Kidney (tissue), 13 donors: ENCODE measurements at regions not wholly inside any gene's neighbourhood (a gene's known extent, or its start where the extent isn't known, plus 50 kb on each side); places are given as distances from the start of the nearest gene placed in this dataset.

Source experiments
- DNase-seq, 5 donors: peaks; one replicate each; pipeline ENCODE4 v3.0.0-alpha.2; 2013 to 2020
- FAIRE-seq: peaks from 2 replicates; lab custom pipeline; 2012; peaks lifted over from hg19 to GRCh38; lab: Jason Lieb, UNC
- H3K27ac ChIP-seq, 2 donors: one replicate each; pipeline ENCODE4 v1.7.0; 2013; ENCODE audit warnings: low read depth in 2 of 2, low read length in 2 of 2, inconsistent platforms in 1 of 2
- H3K27me3 ChIP-seq: one replicate; pipeline ENCODE4 v1.7.1; 2013; ENCODE audit warnings: low read length, inconsistent platforms; ENCODE audit not compliant: control insufficient read depth, insufficient read depth
- H3K36me3 ChIP-seq, 3 donors: one replicate each; pipeline versions ENCODE4 v1.7.0 to v1.7.1; 2013; ENCODE audit warnings: low read length in 3 of 3, control low read depth in 1 of 3, inconsistent platforms in 1 of 3; ENCODE audit not compliant: insufficient read depth in 3 of 3, control insufficient read depth in 2 of 3
- H3K4me1 ChIP-seq, 3 donors: one replicate each; pipeline versions ENCODE4 v1.7.0 to v1.7.1; 2013; ENCODE audit warnings: low read length in 3 of 3, inconsistent platforms in 1 of 3, low read depth in 1 of 3; ENCODE audit not compliant: control insufficient read depth in 2 of 3, insufficient read depth in 2 of 3
- H3K4me3 ChIP-seq, 3 donors: one replicate each; pipeline versions ENCODE4 v1.7.0 to v1.8.1; 2013; ENCODE audit warnings: low read length in 3 of 3, control low read depth in 1 of 3, inconsistent platforms in 1 of 3
- H3K9ac ChIP-seq, 3 donors: one replicate each; pipeline versions ENCODE4 v1.7.0 to v1.7.1; 2013; ENCODE audit warnings: low read length in 3 of 3, control low read depth in 1 of 3, inconsistent platforms in 1 of 3
- H3K9me3 ChIP-seq, 3 donors: one replicate each; pipeline versions ENCODE4 v1.7.0 to v1.7.1; 2013; ENCODE audit warnings: low read length in 3 of 3, control low read depth in 1 of 3, inconsistent platforms in 1 of 3; ENCODE audit not compliant: control insufficient read depth in 2 of 3, insufficient read depth in 1 of 3
- CTCF ChIP-seq: IDR thresholded peaks from 3 replicates; pipeline ENCODE4 v1.5.1; 2012; ENCODE audit warnings: mild to moderate bottlenecking, moderate library complexity, borderline replicate concordance; ENCODE audit not compliant: insufficient read depth; ENCODE audit errors: extremely low read depth
- intact Hi-C: fragments of 100-400 bp; cut with DNase I; formaldehyde crosslinking; loops from one replicate; pipeline ENCODE4 v1.11.1; 2022
- donor health status: control.
- donor health status: control.
- donor health status: control.
- donor health status: control.
- donor health status: control.
- donor health status: DM: yes; HTN: yes; CAD: no.
- donor health status: Normal renal cell carcinoma (clear cell type).

GRCh38 chr9:80569236-80569635 is 997.5 kb downstream of the TLE4 start:
- FAIRE-seq = no peak

GRCh38 chr9:80561526-80561925 is 989.8 kb downstream of the TLE4 start:
- no peaks in the 10 kb centered on the region for H3K36me3 ChIP-seq

More at GRCh38 chr9:80569236-80569635, 997.5 kb downstream of the TLE4 start:
- Histone ChIP-seq H3K36me3 (no peaks in the 10 kb centered on the region), H3K4me3 (no peak overlapping the region), H3K27ac (no peak overlapping the region), H3K9me3 (peaks cover 0 to 8% (median 4%) of the 10 kb centered on the region in 3 donors), H3K4me1 (no peaks in the 10 kb centered on the region), H3K9ac (no peak overlapping the region), H3K27me3 (no peaks in the 10 kb centered on the region)
- TF ChIP-seq CTCF = no peak
- no peak for DNase-seq
- intact Hi-C loops = no loop called here

GRCh38 chr9:80560976-80561375 is 989.2 kb downstream of the TLE4 start:
- no peak overlapping the region for H3K27ac ChIP-seq
- H3K4me3 ChIP-seq = no peak overlapping the region
- no peak overlapping the region for H3K9ac ChIP-seq
- H3K27me3 ChIP-seq = no peaks in the 10 kb centered on the region
- H3K36me3 ChIP-seq = no peaks in the 10 kb centered on the region
- no peaks in the 10 kb centered on the region for H3K9me3 ChIP-seq
- FAIRE-seq (no peak), DNase-seq (no peak)
- TF ChIP-seq CTCF = no peak
- intact Hi-C loops = no loop called here
- H3K4me1 ChIP-seq = no peaks in the 10 kb centered on the region

More at GRCh38 chr9:80561526-80561925, 989.8 kb downstream of the TLE4 start:
- Histone ChIP-seq H3K4me3 (no peak overlapping the region), H3K4me1 (no peaks in the 10 kb centered on the region), H3K9me3 (no peaks in the 10 kb centered on the region), H3K9ac (no peak overlapping the region), H3K27me3 (no peaks in the 10 kb centered on the region), H3K27ac (no peak overlapping the region)
- no peak for TF ChIP-seq CTCF
- intact Hi-C loops = no loop called here
- no peak for FAIRE-seq
- no peak for DNase-seq

GRCh38 chr9:80557256-80557655 is 985.5 kb downstream of the TLE4 start:
- no peak for TF ChIP-seq CTCF
- Histone ChIP-seq H3K27ac (no peak overlapping the region), H3K4me1 (no peaks in the 10 kb centered on the region), H3K9ac (no peak overlapping the region), H3K27me3 (no peaks in the 10 kb centered on the region), H3K4me3 (no peak overlapping the region), H3K9me3 (no peaks in the 10 kb centered on the region), H3K36me3 (no peaks in the 10 kb centered on the region)
- DNase-seq (no peak), FAIRE-seq (no peak)
- intact Hi-C loops = no loop called here
